Kidney (tissue), 13 donors: ENCODE measurements at regions not wholly inside any gene's neighbourhood (a gene's known extent, or its start where the extent isn't known, plus 50 kb on each side); places are given as distances from the start of the nearest gene placed in this dataset.

Experiments used
- DNase-seq, 5 donors: peaks; one replicate each; pipeline ENCODE4 v3.0.0-alpha.2; 2013 to 2020
- FAIRE-seq: peaks from 2 replicates; lab custom pipeline; 2012; peaks lifted over from hg19 to GRCh38; lab: Jason Lieb, UNC
- H3K27ac ChIP-seq, 2 donors: one replicate each; pipeline ENCODE4 v1.7.0; 2013; ENCODE audit warnings: low read depth in 2 of 2, low read length in 2 of 2, inconsistent platforms in 1 of 2
- H3K27me3 ChIP-seq: one replicate; pipeline ENCODE4 v1.7.1; 2013; ENCODE audit warnings: low read length, inconsistent platforms; ENCODE audit not compliant: control insufficient read depth, insufficient read depth
- H3K36me3 ChIP-seq, 3 donors: one replicate each; pipeline versions ENCODE4 v1.7.0 to v1.7.1; 2013; ENCODE audit warnings: low read length in 3 of 3, control low read depth in 1 of 3, inconsistent platforms in 1 of 3; ENCODE audit not compliant: insufficient read depth in 3 of 3, control insufficient read depth in 2 of 3
- H3K4me1 ChIP-seq, 3 donors: one replicate each; pipeline versions ENCODE4 v1.7.0 to v1.7.1; 2013; ENCODE audit warnings: low read length in 3 of 3, inconsistent platforms in 1 of 3, low read depth in 1 of 3; ENCODE audit not compliant: control insufficient read depth in 2 of 3, insufficient read depth in 2 of 3
- H3K4me3 ChIP-seq, 3 donors: one replicate each; pipeline versions ENCODE4 v1.7.0 to v1.8.1; 2013; ENCODE audit warnings: low read length in 3 of 3, control low read depth in 1 of 3, inconsistent platforms in 1 of 3
- H3K9ac ChIP-seq, 3 donors: one replicate each; pipeline versions ENCODE4 v1.7.0 to v1.7.1; 2013; ENCODE audit warnings: low read length in 3 of 3, control low read depth in 1 of 3, inconsistent platforms in 1 of 3
- H3K9me3 ChIP-seq, 3 donors: one replicate each; pipeline versions ENCODE4 v1.7.0 to v1.7.1; 2013; ENCODE audit warnings: low read length in 3 of 3, control low read depth in 1 of 3, inconsistent platforms in 1 of 3; ENCODE audit not compliant: control insufficient read depth in 2 of 3, insufficient read depth in 1 of 3
- intact Hi-C: fragments of 100-400 bp; cut with DNase I; formaldehyde crosslinking; loops from one replicate; pipeline ENCODE4 v1.11.1; 2022
- TF ChIP-seq, protein P1 (sequence below): IDR thresholded peaks from 3 replicates; pipeline ENCODE4 v1.5.1; 2012; ENCODE audit warnings: mild to moderate bottlenecking, moderate library complexity, borderline replicate concordance; ENCODE audit not compliant: insufficient read depth; ENCODE audit errors: extremely low read depth
- donor health status: control.
- donor health status: control.
- donor health status: control.
- donor health status: control.
- donor health status: control.
- donor health status: DM: yes; HTN: yes; CAD: no.
- donor health status: Normal renal cell carcinoma (clear cell type).

DNA sequence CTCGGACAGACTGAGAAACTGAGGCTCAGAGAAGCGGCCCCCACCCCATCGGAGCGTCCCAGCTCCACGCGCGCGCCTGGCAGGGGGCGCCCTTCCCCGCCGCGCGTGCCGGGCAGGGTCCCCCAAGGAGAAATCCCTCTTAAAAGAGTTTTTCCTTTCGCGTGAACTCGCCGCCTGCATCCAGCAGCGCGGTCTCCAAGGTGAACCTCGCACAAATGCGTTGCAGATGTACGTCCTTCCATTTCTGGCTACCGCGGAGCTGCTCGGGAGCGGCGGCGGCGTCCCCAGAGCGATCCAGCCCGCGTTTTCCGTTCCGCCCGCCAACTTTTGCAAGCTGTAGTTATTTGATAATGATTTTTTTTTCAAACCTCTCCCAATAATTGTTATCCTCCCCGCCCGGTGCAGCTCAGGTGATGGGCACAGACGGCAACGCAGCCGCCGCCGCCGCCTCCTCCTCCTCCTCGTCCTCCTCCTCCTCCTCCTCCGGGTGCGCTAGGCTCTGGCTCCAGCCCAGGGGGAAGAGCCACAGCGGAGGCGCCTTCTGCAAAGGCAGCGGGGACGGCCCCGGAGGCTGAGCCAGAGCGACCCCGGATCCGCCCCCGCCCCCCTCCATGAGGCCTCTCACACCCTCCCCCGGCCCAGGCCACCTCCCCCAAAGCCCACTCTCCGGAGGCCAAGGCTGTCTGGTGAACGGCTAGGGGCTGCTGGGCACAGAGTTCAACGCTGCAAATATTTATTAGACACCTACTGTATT lies 74.0 kb upstream of the CUX1 start:
- Histone ChIP-seq H3K9ac (no peak overlapping the region), H3K9me3 (no peaks in the 10 kb centered on the region), H3K4me3 (peak overlapping the region in 2 of 3 donors; percentile 26 to 59), H3K27ac (no peak overlapping the region), H3K4me1 (no peaks in the 10 kb centered on the region), H3K27me3 (no peaks in the 10 kb centered on the region), H3K36me3 (no peaks in the 10 kb centered on the region)
- FAIRE-seq (no peak), DNase-seq (peak in 4 of 5 donors; percentile 82 to 89 (median 84))
- TF ChIP-seq, protein P1, sequence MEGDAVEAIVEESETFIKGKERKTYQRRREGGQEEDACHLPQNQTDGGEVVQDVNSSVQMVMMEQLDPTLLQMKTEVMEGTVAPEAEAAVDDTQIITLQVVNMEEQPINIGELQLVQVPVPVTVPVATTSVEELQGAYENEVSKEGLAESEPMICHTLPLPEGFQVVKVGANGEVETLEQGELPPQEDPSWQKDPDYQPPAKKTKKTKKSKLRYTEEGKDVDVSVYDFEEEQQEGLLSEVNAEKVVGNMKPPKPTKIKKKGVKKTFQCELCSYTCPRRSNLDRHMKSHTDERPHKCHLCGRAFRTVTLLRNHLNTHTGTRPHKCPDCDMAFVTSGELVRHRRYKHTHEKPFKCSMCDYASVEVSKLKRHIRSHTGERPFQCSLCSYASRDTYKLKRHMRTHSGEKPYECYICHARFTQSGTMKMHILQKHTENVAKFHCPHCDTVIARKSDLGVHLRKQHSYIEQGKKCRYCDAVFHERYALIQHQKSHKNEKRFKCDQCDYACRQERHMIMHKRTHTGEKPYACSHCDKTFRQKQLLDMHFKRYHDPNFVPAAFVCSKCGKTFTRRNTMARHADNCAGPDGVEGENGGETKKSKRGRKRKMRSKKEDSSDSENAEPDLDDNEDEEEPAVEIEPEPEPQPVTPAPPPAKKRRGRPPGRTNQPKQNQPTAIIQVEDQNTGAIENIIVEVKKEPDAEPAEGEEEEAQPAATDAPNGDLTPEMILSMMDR, result peak; percentile 18
- intact Hi-C loops, result no loop called here

DNA sequence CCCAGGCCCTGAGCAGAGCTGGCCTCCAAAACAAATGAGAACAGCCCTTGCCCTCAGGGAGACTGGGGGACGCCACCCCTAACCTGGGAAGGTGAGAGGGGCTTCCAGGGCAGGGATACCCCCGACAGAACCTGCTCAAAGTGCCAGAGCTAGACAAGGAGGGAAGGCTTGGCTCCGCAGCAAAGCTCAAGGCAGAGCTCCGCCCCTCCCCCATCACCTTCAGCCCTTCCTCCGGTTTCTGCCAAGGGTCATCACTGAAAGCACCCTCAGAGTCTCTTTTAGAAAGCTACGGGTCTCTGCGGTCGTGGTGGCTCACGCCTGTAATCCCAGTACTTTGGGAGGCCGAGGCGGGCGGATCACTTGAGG lies 73.4 kb upstream of the CUX1 start:
- no peak overlapping the region for H3K27ac ChIP-seq
- H3K9me3 ChIP-seq, result no peaks in the 10 kb centered on the region
- DNase-seq (peak in 4 of 5 donors; percentile 57 to 79 (median 60)), FAIRE-seq (no peak)
- H3K4me1 ChIP-seq, result no peaks in the 10 kb centered on the region
- no peaks in the 10 kb centered on the region for H3K36me3 ChIP-seq
- intact Hi-C loops, result no loop called here
- TF ChIP-seq, protein P1, result no peak
- no peak overlapping the region for H3K9ac ChIP-seq
- H3K4me3 ChIP-seq, result peak overlapping the region in 1 of 3 donors; percentile 59
- H3K27me3 ChIP-seq, result no peaks in the 10 kb centered on the region

DNA sequence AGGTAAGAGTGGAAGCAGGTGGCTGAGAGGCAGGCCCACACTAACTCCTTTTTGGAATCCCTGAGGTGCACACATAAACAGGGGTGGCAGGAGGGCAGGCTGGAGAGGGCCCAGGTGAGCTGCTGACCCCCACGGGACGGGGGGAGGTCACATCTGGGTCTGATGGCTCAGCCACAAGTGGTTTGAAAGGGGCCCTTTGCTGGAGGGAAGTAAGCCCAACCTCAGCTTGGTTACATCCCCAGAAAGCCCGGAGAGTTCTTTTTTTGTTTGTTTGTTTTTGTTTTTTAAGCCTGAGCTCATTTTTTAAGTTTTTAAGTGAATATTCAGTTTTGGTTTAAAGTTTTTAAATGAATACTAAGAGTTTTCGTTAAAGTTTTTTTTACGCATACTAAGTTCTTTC lies 72.8 kb upstream of the CUX1 start:
- DNase-seq, result no peak
- intact Hi-C loops, result no loop called here
- FAIRE-seq, result no peak
- H3K36me3 ChIP-seq, result no peaks in the 10 kb centered on the region
- H3K9ac ChIP-seq, result no peak overlapping the region
- H3K4me1 ChIP-seq, result no peaks in the 10 kb centered on the region
- H3K4me3 ChIP-seq, result no peak overlapping the region
- H3K27me3 ChIP-seq, result no peaks in the 10 kb centered on the region
- TF ChIP-seq, protein P1, result no peak
- H3K9me3 ChIP-seq, result no peaks in the 10 kb centered on the region
- no peak overlapping the region for H3K27ac ChIP-seq
